ENCODE measurements at regions not wholly inside any gene's neighbourhood (a gene's known extent, or its start where the extent isn't known, plus 50 kb on each side); places are given as distances from the start of the nearest gene placed in this dataset.

DNA sequence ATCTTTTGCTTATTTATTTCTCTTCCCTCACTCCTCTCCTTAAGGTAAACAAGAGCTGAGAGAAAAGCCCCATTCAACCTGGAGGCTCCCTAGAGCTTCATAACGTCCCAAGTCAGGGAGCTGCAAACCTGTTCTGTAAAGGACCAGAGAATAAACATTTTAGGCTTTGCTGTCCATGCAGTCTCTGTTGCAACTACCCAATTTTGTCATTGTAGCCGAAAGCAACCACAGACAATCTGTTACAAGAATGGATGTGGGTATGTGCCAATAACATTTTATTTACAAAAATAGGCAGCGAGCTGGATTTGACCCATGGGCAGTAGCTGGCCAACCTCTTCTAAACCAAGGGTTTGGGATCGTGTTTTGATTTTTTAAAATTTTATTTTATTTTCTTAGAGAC is 71.3 kb upstream of the TBL1X start:
- TF ChIP-seq, protein P1, sequence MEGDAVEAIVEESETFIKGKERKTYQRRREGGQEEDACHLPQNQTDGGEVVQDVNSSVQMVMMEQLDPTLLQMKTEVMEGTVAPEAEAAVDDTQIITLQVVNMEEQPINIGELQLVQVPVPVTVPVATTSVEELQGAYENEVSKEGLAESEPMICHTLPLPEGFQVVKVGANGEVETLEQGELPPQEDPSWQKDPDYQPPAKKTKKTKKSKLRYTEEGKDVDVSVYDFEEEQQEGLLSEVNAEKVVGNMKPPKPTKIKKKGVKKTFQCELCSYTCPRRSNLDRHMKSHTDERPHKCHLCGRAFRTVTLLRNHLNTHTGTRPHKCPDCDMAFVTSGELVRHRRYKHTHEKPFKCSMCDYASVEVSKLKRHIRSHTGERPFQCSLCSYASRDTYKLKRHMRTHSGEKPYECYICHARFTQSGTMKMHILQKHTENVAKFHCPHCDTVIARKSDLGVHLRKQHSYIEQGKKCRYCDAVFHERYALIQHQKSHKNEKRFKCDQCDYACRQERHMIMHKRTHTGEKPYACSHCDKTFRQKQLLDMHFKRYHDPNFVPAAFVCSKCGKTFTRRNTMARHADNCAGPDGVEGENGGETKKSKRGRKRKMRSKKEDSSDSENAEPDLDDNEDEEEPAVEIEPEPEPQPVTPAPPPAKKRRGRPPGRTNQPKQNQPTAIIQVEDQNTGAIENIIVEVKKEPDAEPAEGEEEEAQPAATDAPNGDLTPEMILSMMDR (conservative IDR thresholded peaks at IDR 0.05; ENCODE audit: low read depth, low read length), result no peak
- TF ChIP-seq RCOR1 (IDR thresholded peaks at IDR 0.05; ENCODE audit: insufficient replicate concordance, low read length) (no peak), FOS (IDR thresholded peaks at IDR 0.05; ENCODE audit: low read depth, low read length) (no peak), SMC3 (IDR thresholded peaks at IDR 0.05; ENCODE audit: low read depth, low read length) (no peak), MXI1 (IDR thresholded peaks at IDR 0.05; ENCODE audit: borderline replicate concordance, low read depth, low read length) (no peak), POLR2A (IDR thresholded peaks at IDR 0.05; ENCODE audit: low read depth, low read length) (no peak), CEBPB (IDR thresholded peaks at IDR 0.05; ENCODE audit: low read depth, low read length) (no peak), RAD21 (IDR thresholded peaks at IDR 0.05; ENCODE audit: low read length) (no peak), BHLHE40 (IDR thresholded peaks at IDR 0.05; ENCODE audit: low read depth, low read length) (no peak), NFE2L2 (IDR thresholded peaks at IDR 0.05; ENCODE audit: low read depth, low read length) (no peak), MAFK (IDR thresholded peaks at IDR 0.05; ENCODE audit: low read depth, low read length) (no peak), RFX5 (IDR thresholded peaks at IDR 0.05; ENCODE audit: low read depth, low read length) (no peak)
- TF ChIP-seq, protein P2, sequence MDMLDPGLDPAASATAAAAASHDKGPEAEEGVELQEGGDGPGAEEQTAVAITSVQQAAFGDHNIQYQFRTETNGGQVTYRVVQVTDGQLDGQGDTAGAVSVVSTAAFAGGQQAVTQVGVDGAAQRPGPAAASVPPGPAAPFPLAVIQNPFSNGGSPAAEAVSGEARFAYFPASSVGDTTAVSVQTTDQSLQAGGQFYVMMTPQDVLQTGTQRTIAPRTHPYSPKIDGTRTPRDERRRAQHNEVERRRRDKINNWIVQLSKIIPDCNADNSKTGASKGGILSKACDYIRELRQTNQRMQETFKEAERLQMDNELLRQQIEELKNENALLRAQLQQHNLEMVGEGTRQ (IDR thresholded peaks at IDR 0.05; ENCODE audit: low read depth, low read length), result no peak

Measured in IMR-90 (cell line).